Liver (tissue), 3 donors: ENCODE measurements at regions not wholly inside any gene's neighbourhood (a gene's known extent, or its start where the extent isn't known, plus 50 kb on each side); places are given as distances from the start of the nearest gene placed in this dataset.

Experiments
- CTCF ChIP-seq: fragments of 150-350 bp; IDR thresholded peaks from 2 replicates; pipeline ENCODE4 v1.5.1; 2017; ENCODE audit warnings: improper control_type of control experiment, low read depth, low read length; ENCODE audit not compliant: missing input control
- RAD21 ChIP-seq, 2 donors: IDR thresholded peaks; 2 replicates each; pipeline ENCODE4 v1.6.1; 2016; ENCODE audit warnings: antibody characterized with exemption in 2 of 2, mild to moderate bottlenecking in 2 of 2
- donor health status: healthy.
- donor health status: healthy.

- no peak for TF ChIP-seq CTCF
- no peak for TF ChIP-seq RAD21 (IDR thresholded peaks at IDR 0.05)
These were observed 584.0 kb downstream of the ADGRL2 start for GRCh38 chr1:82384776-82385175.
